Cardiac muscle cell (in vitro differentiated cells and primary cell): ENCODE measurements at regions not wholly inside any gene's neighbourhood (a gene's known extent, or its start where the extent isn't known, plus 50 kb on each side); places are given as distances from the start of the nearest gene placed in this dataset.

Experiments used
- DNase-seq, 2 donors: peaks; one replicate each; pipeline versions ENCODE4 v3.0.0 to v3.0.0-alpha.2; 2010 to 2017; ENCODE audit warnings: low read depth in 1 of 2, low spot score in 1 of 2
- H3K27ac ChIP-seq: fragments of 200-600 bp; sonication (generic); 2 replicates; pipeline ENCODE4 v1.5.1; 2016
- H3K27me3 ChIP-seq: fragments of 200-600 bp; sonication (generic); 2 replicates; pipeline ENCODE4 v1.6.0; 2016; ENCODE audit warnings: control low read depth
- H3K36me3 ChIP-seq: fragments of 200-600 bp; sonication (generic); 2 replicates; pipeline ENCODE4 v1.5.1; 2016; ENCODE audit warnings: control low read depth
- H3K4me1 ChIP-seq: fragments of 200-600 bp; sonication (generic); 2 replicates; pipeline ENCODE4 v1.8.1; 2017; ENCODE audit warnings: low read depth, mild to moderate bottlenecking, mixed run types
- H3K4me3 ChIP-seq: fragments of 200-600 bp; sonication (generic); 2 replicates; pipeline ENCODE4 v1.5.1; 2016; ENCODE audit warnings: mild to moderate bottlenecking
- H3K9me3 ChIP-seq: fragments of 200-600 bp; sonication (generic); 2 replicates; pipeline ENCODE4 v1.5.1; 2017; ENCODE audit warnings: low read depth, mild to moderate bottlenecking, control low read depth
- CTCF ChIP-seq: IDR thresholded peaks from 2 replicates; pipeline ENCODE4 v1.5.1; 2012; ENCODE audit warnings: low read depth, mild to moderate bottlenecking, low read length

- no peak for TF ChIP-seq CTCF
- peak in 1 of 2 donors; percentile 30 for DNase-seq
- Histone ChIP-seq H3K4me1 (no peaks in the 10 kb centered on the region), H3K36me3 (no peaks in the 10 kb centered on the region), H3K9me3 (no peaks in the 10 kb centered on the region), H3K27me3 (no peaks in the 10 kb centered on the region), H3K4me3 (no peak overlapping the region), H3K27ac (no peak overlapping the region)
These were observed 120.2 kb upstream of the IGSF10 start for GRCh38 chr3:151581035-151581434.

- no peaks in the 10 kb centered on the region for H3K4me1 ChIP-seq
- H3K4me3 ChIP-seq, result no peak overlapping the region
- no peaks in the 10 kb centered on the region for H3K27me3 ChIP-seq
- no peak overlapping the region for H3K27ac ChIP-seq
- H3K36me3 ChIP-seq, result no peaks in the 10 kb centered on the region
- H3K9me3 ChIP-seq, result no peaks in the 10 kb centered on the region
- peak in 1 of 2 donors; percentile 89 for DNase-seq
- no peak for TF ChIP-seq CTCF
These were observed 119.7 kb upstream of the IGSF10 start for GRCh38 chr3:151580591-151580990.

GRCh38 chr3:151579571-151580270 is 118.9 kb upstream of the IGSF10 start:
- TF ChIP-seq CTCF, result no peak
- H3K4me3 ChIP-seq, result no peak overlapping the region
- no peaks in the 10 kb centered on the region for H3K4me1 ChIP-seq
- no peak overlapping the region for H3K27ac ChIP-seq
- H3K9me3 ChIP-seq, result no peaks in the 10 kb centered on the region
- DNase-seq, result peak in 1 of 2 donors; percentile 87
- no peaks in the 10 kb centered on the region for H3K27me3 ChIP-seq
- H3K36me3 ChIP-seq, result no peaks in the 10 kb centered on the region

- Histone ChIP-seq H3K4me3 (no peak overlapping the region), H3K4me1 (no peaks in the 10 kb centered on the region), H3K9me3 (no peaks in the 10 kb centered on the region), H3K27ac (no peak overlapping the region), H3K27me3 (no peaks in the 10 kb centered on the region), H3K36me3 (no peaks in the 10 kb centered on the region)
- TF ChIP-seq CTCF, result no peak
- DNase-seq, result no peak
These were observed 117.6 kb upstream of the IGSF10 start for GRCh38 chr3:151578495-151578894.

GRCh38 chr3:151576511-151577137 is 115.8 kb upstream of the IGSF10 start:
- H3K36me3 ChIP-seq, result no peaks in the 10 kb centered on the region
- no peak for DNase-seq
- no peak overlapping the region for H3K27ac ChIP-seq
- no peaks in the 10 kb centered on the region for H3K4me1 ChIP-seq
- no peaks in the 10 kb centered on the region for H3K9me3 ChIP-seq
- no peak overlapping the region for H3K4me3 ChIP-seq
- H3K27me3 ChIP-seq, result no peaks in the 10 kb centered on the region
- TF ChIP-seq CTCF, result no peak
